GM19025 (cell line): ENCODE measurements at regions not wholly inside any gene's neighbourhood (a gene's known extent, or its start where the extent isn't known, plus 50 kb on each side); places are given as distances from the start of the nearest gene placed in this dataset.

Source experiments
- ATAC-seq: cut with Tn5 transposase; IDR thresholded peaks from one replicate; pipeline ENCODE4 v1.9.1; 2021; ENCODE audit warnings: mild to moderate bottlenecking, low read depth, moderate library complexity; ENCODE audit not compliant: unreplicated experiment

DNA sequence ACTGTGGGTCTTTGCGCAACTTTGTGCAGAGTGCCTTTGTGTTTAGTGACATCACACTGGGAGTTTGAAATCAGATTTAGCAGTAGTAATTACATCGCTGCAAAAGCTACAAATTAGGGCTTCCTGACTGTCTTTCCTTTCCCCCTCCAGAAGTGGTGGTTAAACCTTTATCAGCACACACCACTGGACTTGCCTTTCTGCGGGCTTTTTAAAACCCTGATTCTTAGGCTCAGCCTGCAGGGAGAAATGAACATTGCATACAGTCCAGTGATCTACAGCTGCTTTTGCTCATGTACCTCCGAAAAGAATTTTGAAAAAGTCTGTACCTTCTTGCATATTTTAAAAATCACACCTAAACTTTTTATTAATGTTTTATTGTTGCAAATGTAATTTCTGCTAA is 219.7 kb upstream of the NAALADL2 start:
- no peak for ATAC-seq

GRCh38 chr3:174639970-174640369 is 219.2 kb upstream of the NAALADL2 start:
- ATAC-seq, result no peak

DNA sequence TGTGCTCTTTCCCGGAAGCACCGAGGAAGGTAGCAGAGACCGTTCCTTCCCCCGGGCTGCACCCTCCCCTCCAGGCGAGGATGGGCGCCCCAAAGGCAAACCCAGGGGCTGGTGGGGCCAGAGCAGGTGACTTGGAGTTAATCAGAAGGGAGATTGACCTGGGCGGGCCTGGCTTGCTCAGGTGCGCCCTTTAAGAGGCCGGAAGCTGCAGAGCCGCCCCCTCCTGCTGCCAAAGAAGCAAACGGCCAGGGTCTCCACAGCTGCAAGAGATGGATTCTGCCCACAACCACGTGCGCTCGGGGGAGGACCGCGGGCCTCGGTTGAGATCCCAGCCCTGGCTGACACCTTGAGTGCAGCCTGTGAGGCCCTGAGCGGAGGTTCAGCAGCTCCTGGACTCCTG is 218.2 kb upstream of the NAALADL2 start:
- no peak for ATAC-seq

GRCh38 chr3:174644287-174644686 is 214.8 kb upstream of the NAALADL2 start:
- no peak for ATAC-seq

DNA sequence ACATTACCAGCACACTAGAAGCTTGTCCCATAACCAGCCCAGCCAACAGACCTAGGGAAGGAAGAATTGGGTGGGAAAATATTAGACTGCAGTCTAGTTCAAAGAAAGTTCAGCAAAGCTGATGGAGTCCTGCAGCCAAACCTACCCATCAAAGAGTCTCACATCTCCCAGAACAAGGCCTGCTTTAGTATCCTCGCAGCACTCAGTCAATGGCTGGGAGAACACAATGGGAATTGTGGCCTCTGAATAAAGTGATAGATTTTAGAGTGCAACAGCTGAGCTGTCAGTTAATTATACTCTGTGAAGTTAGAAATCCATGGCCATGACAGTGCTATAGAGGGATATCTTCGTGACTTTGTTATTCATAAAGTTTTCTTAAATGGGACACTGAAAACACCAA is 207.2 kb upstream of the NAALADL2 start:
- ATAC-seq, result no peak

DNA sequence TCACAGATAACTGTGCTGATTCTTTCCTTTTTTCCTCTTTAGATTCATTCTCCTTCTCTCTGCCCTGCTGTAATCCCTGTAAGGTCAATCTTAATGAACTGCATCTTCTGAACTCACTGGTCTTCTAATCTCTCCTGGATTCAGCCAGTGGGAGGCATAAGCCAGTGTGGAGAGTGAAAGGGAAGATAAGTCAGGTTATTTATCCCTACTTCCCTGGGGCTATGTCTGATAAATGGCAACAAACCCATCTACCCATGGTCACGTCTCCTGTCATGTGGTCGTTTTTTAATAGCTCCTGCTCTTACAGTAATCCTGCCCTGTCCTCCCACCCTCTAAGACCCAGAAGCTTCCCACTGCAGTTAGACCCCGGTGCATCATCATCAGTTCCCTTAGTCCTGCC is 199.6 kb upstream of the NAALADL2 start:
- no peak for ATAC-seq

DNA sequence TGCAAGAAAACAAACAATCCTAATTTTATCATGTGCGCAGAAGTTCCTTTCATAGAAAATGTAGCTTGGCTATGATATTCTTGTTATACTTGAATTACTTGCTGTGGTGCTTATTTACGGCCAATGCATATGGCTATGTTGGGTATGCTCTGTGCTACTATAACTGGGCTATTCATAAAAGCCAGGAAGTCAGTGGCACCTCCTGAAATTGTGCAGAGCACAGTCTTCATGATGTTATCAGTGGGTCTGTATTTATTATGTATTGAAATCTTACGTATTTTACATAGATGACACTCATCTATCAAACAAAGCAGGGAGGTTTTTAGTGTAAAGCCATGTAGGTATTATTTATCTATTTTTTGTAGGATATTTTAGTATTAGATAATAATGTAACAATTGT is 196.5 kb upstream of the NAALADL2 start:
- ATAC-seq, result no peak

DNA sequence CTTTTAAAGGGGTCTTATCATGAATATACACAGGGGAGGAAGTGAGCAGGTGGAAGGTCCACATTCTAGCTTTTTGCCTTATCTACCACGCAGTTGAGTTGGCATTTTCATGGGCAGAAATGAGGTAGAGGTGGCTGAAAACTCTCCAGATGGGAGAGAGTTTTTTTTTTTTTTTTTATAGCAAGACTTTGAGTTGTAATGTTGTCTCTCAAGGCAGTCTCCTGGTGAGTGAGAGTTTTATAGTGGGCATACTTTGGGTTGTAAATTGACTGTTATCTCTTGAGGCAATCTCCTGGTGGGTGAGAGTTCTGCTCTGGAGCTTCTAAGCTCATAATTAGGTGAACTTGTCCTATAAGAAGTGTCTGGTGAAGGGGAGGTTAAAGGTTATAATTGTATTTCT is 191.7 kb upstream of the NAALADL2 start:
- ATAC-seq, result no peak

- no peak for ATAC-seq
These were observed 183.7 kb upstream of the NAALADL2 start for GRCh38 chr3:174675406-174675805.

DNA sequence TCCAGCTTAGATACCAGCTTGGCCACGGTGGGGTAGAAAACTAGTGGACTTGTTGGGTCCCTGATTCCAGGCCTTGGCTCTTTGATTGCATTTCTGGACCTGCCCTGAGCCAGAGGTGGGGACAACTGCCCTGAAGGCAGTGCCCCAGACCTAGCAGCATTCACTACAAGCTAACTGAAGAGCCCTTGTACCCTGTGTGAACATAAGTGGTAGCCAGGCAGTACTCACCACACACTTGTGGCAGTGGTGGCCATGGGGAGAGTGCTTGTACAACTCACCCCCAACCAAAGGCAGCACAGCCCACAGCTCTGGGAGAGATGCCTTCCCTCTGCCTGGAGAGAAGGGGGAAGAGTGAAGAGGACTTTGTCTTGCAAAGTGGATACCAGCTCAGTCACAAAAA is 177.3 kb upstream of the NAALADL2 start:
- no peak for ATAC-seq

GRCh38 chr3:174685796-174686195 is 173.3 kb upstream of the NAALADL2 start:
- ATAC-seq, result no peak

DNA sequence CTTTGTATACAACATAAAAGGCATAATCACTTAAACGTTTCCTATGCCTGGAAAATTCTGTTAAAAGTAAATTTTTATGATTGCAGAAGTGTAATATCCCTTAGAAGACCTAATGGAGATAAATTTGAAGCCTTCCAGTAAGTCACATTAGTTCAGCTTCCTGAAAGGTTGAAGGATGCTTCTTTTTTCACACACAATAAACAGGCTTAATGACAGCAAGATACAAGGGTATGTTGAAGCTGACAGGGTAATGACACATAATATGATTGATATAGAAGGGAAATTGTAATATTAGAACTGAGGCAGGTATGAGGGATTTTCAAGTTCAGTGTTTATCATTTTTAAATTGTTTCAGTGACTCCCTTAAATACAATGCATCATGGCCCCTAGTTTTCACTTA is 161.8 kb upstream of the NAALADL2 start:
- ATAC-seq, result no peak

GRCh38 chr3:174700736-174701135 is 158.4 kb upstream of the NAALADL2 start:
- ATAC-seq, result no peak

DNA sequence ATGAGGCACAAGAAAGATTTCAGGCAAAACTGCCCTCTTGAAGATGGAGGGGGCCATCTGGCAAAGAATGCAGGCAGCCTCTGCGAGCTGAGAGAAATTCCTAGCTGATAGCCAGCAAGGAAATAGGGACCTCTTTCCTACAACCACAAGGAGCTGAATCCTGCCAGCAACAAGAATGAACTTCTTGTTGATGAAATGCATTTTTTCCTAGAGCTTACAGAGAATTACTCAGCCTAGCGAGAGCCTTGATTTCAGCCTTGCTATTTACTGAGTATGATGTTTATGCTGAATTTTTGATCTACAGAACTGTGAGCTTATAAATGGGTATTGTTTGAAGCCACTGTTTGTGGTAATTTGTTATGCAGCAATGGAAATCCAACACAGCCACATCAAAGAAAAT is 148.5 kb upstream of the NAALADL2 start:
- ATAC-seq, result no peak

- no peak for ATAC-seq
These were observed 143.7 kb upstream of the NAALADL2 start for GRCh38 chr3:174715386-174715785.

DNA sequence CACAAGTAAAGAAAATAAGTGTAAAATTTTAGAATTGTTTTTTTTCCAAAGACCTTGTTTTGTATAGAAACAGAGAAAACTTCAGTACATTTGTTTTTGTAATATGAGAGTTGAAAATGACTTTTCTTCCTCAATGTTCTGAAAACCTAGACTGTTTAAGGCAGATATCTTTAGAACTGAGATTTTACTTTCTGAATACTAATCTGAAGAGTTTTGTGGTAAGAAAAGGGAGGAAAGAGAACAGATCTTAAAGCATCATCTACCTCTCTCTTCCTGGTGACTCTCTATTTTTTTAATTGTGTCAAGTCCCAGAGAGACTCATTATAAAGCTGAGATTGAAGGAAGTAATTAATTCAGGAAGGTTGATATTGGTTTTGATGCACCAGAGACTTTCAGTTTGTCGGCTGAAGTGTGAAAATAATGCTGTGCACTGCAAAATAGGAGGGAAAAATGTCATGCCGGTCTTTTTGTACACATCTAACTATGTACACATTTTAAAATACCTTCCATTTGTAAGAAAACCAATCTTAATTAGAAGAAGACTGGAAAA is 142.1 kb upstream of the NAALADL2 start:
- ATAC-seq, result no peak

GRCh38 chr3:174720717-174721116 is 138.4 kb upstream of the NAALADL2 start:
- ATAC-seq, result no peak

DNA sequence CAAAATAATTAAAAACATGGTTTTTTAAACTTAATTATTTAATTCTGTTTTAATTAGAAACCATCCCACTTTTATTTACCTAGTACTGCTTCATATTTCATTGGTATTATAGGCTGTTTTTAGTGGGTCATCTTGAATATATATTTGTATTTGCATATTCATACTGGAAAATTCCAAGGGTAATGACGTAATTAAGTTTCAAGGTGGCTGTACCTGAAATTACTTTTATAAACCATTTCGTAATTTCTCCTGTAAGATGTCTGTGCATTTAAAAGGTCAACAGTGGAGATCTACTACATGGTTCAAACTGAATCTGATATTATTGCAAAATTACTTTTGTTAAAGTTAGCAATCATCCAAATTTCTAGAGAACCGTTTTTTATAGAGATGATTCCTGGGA is 133.8 kb upstream of the NAALADL2 start:
- no peak for ATAC-seq

- ATAC-seq, result no peak
These were observed 121.2 kb upstream of the NAALADL2 start for GRCh38 chr3:174737966-174738365.

DNA sequence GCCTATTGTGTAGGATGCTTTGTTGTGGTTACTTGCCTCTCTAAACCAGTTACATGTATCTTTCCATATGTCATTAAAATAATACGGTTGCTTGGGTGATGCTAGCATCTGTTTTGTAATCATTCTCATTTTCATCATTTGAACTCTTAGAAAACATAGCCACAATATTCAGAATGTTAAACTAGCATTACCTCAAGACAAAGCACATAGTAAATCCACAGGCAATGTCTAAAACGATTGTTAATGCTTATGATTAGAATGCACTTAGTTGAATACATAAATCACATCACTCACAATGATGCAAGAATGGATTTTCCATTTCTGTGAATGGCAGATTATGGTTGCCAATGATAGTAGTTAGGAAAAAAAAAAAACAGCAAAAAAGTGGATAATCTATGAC is 110.0 kb upstream of the NAALADL2 start:
- no peak for ATAC-seq

DNA sequence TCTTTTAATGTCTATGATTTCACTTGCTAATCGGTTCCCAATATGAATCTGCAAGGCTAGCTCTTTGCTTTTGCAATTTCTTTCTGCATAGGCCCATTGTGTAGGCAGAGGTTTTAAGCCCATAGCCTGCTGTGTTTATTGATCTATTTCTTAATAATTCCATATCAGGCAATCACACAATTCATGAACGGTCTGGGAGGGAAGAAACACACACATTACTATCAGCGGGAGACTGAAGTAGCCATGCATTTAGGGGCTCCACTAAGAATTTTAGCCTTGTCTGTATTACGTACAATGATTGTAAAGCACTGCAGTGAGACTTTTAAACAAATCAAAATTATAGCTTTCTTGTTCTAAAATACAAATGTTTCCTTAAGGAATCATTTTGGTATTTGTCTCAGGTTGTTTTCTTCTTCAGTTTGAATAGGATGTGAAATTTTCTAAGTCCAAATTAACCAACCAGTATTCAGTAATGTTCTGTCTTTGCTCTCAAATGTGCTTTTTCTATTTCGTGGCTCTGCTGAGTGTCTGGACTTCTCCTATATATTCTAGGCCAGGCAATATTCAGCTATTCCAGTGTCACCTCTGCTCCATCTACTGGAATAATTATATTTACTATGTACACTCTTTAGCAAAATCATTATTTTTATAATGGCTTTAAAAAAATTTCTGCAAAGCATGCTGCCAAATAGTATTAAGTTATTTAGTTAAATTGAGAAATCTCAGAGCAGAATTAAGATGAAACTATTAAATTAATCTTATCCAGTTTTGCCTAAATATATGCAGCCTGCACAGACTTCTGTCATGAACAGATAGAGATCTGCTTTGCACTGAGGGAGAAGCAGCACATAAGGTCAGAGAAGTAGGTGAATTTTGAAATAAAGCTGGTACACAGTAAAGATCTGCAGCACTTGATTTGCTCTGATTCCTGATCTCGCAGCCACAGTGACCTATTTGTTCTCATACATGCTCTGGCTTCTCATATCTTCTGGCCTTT is 103.0 kb upstream of the NAALADL2 start:
- ATAC-seq, result no peak

- ATAC-seq, result no peak
These were observed 100.2 kb upstream of the NAALADL2 start for GRCh38 chr3:174758943-174759342.
